ENCODE measurements at regions not wholly inside any gene's neighbourhood (a gene's known extent, or its start where the extent isn't known, plus 50 kb on each side); places are given as distances from the start of the nearest gene placed in this dataset.

DNA sequence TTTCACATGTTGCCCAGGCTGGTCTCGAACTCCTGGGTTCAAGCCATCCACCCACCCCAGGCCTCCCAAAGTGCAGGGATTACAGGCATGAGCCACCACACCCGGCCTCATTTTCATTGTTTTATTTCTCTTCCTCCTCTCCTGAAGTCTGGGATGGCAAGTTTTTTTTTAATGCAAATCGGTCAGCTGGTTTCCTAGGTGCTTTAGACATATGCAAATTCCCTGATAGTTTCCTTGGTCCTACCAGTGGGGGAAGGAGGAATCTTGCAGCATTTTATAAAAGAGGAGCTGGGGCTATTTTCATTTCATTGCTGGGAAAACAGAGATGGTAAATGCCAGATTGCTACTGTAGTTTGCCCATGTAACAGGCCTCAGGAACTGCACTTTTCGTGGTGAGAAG is 179.4 kb downstream of the ACTL7B start:
- DNase-seq = no peak
- H3K36me3 ChIP-seq = no peaks in the 10 kb centered on the region
- intact Hi-C loops (cut with DNase I) = no loop called here
- H3K4me1 ChIP-seq = peaks cover 22 to 32% (median 27%) of the 10 kb centered on the region in 3 donors
- WGBS, 2 donors = 51 to 76% methylated on average over 4 of the region's 4 CpGs
- H3K27me3 ChIP-seq = no peaks in the 10 kb centered on the region
- H3K9me3 ChIP-seq = no peaks in the 10 kb centered on the region
- no peak overlapping the region for H3K4me3 ChIP-seq
- no peak for TF ChIP-seq POLR2A (IDR thresholded peaks at IDR 0.05)
- TF ChIP-seq, protein P1, sequence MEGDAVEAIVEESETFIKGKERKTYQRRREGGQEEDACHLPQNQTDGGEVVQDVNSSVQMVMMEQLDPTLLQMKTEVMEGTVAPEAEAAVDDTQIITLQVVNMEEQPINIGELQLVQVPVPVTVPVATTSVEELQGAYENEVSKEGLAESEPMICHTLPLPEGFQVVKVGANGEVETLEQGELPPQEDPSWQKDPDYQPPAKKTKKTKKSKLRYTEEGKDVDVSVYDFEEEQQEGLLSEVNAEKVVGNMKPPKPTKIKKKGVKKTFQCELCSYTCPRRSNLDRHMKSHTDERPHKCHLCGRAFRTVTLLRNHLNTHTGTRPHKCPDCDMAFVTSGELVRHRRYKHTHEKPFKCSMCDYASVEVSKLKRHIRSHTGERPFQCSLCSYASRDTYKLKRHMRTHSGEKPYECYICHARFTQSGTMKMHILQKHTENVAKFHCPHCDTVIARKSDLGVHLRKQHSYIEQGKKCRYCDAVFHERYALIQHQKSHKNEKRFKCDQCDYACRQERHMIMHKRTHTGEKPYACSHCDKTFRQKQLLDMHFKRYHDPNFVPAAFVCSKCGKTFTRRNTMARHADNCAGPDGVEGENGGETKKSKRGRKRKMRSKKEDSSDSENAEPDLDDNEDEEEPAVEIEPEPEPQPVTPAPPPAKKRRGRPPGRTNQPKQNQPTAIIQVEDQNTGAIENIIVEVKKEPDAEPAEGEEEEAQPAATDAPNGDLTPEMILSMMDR (IDR thresholded peaks at IDR 0.05) = no peak
- H3K27ac ChIP-seq = no peak overlapping the region

- intact Hi-C loops (cut with DNase I) = no loop called here
- peaks cover 23 to 38% (median 27%) of the 10 kb centered on the region in 3 donors for H3K4me1 ChIP-seq
- DNase-seq = no peak
- no peak overlapping the region for H3K4me3 ChIP-seq
- WGBS, 2 donors = 89% methylated on average over 2 of the region's 2 CpGs; no CpG with 5 or more reads in 1 of the 2 donors
- H3K9me3 ChIP-seq = no peaks in the 10 kb centered on the region
- no peaks in the 10 kb centered on the region for H3K27me3 ChIP-seq
- no peaks in the 10 kb centered on the region for H3K36me3 ChIP-seq
- TF ChIP-seq, protein P1 (IDR thresholded peaks at IDR 0.05) = no peak
- TF ChIP-seq POLR2A (IDR thresholded peaks at IDR 0.05) = no peak
- no peak overlapping the region for H3K27ac ChIP-seq
Measured at GRCh38 chr9:108675708-108676107, 180.1 kb downstream of the ACTL7B start.

GRCh38 chr9:108674766-108675530 is 180.8 kb downstream of the ACTL7B start:
- TF ChIP-seq, protein P1 (IDR thresholded peaks at IDR 0.05) = no peak
- no peak for TF ChIP-seq POLR2A (IDR thresholded peaks at IDR 0.05)
- Histone ChIP-seq H3K36me3 (no peaks in the 10 kb centered on the region), H3K27me3 (no peaks in the 10 kb centered on the region), H3K9me3 (no peaks in the 10 kb centered on the region), H3K4me1 (peaks cover 23 to 42% (median 27%) of the 10 kb centered on the region in 3 donors), H3K4me3 (no peak overlapping the region), H3K27ac (peak overlapping the region; percentile 75 to 86 (median 79))
- intact Hi-C loops (cut with DNase I) = no loop called here
- WGBS, 2 donors = 87 to 99% methylated on average over 6 of the region's 6 CpGs
- DNase-seq = no peak

DNA sequence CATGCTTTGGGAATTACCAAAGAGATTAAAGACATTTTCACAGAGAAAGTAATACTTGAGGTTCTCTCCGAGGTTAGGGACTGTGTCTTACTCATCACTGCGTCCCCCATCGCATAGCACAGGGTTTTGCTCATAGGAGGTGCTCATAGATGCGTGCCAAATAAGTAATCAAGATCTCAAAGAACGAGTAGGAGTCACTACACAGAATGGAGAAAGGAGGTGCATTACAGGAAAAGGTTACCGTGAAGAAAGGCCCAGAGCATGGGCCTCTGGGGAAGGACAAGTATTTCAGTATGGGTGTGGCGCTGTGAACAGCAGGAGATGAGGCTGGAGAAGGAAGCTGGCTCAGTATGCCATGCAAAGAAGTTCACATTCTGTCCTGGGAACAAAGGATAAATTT is 182.4 kb downstream of the ACTL7B start:
- DNase-seq = no peak
- WGBS, 2 donors = 45 to 57% methylated on average over 7 of the region's 7 CpGs

More for the DNA sequence above, 182.4 kb downstream of the ACTL7B start:
- intact Hi-C loops (cut with DNase I) = no loop called here
- H3K9me3 ChIP-seq = no peaks in the 10 kb centered on the region
- H3K4me1 ChIP-seq = peaks cover 23 to 57% (median 30%) of the 10 kb centered on the region in 3 donors
- H3K27ac ChIP-seq = peak overlapping the region; percentile 75 to 86 (median 79)
- H3K27me3 ChIP-seq = no peaks in the 10 kb centered on the region
- H3K4me3 ChIP-seq = no peak overlapping the region
- H3K36me3 ChIP-seq = no peaks in the 10 kb centered on the region
- no peak for TF ChIP-seq POLR2A (IDR thresholded peaks at IDR 0.05)
- TF ChIP-seq, protein P1 (IDR thresholded peaks at IDR 0.05) = no peak
